Kidney (tissue), 13 donors: ENCODE measurements at regions not wholly inside any gene's neighbourhood (a gene's known extent, or its start where the extent isn't known, plus 50 kb on each side); places are given as distances from the start of the nearest gene placed in this dataset.
A peak's percentile ranks its signal among the peaks of the same experiment; 100 is the strongest.

Source experiments
- DNase-seq, 5 donors: peaks; one replicate each; pipeline ENCODE4 v3.0.0-alpha.2; 2013 to 2020
- FAIRE-seq: peaks from 2 replicates; lab custom pipeline; 2012; peaks lifted over from hg19 to GRCh38; lab: Jason Lieb, UNC
- H3K27ac ChIP-seq, 2 donors: one replicate each; pipeline ENCODE4 v1.7.0; 2013; ENCODE audit warnings: low read depth in 2 of 2, low read length in 2 of 2, inconsistent platforms in 1 of 2
- H3K27me3 ChIP-seq: one replicate; pipeline ENCODE4 v1.7.1; 2013; ENCODE audit warnings: low read length, inconsistent platforms; ENCODE audit not compliant: control insufficient read depth, insufficient read depth
- H3K36me3 ChIP-seq, 3 donors: one replicate each; pipeline versions ENCODE4 v1.7.0 to v1.7.1; 2013; ENCODE audit warnings: low read length in 3 of 3, control low read depth in 1 of 3, inconsistent platforms in 1 of 3; ENCODE audit not compliant: insufficient read depth in 3 of 3, control insufficient read depth in 2 of 3
- H3K4me1 ChIP-seq, 3 donors: one replicate each; pipeline versions ENCODE4 v1.7.0 to v1.7.1; 2013; ENCODE audit warnings: low read length in 3 of 3, inconsistent platforms in 1 of 3, low read depth in 1 of 3; ENCODE audit not compliant: control insufficient read depth in 2 of 3, insufficient read depth in 2 of 3
- H3K4me3 ChIP-seq, 3 donors: one replicate each; pipeline versions ENCODE4 v1.7.0 to v1.8.1; 2013; ENCODE audit warnings: low read length in 3 of 3, control low read depth in 1 of 3, inconsistent platforms in 1 of 3
- H3K9ac ChIP-seq, 3 donors: one replicate each; pipeline versions ENCODE4 v1.7.0 to v1.7.1; 2013; ENCODE audit warnings: low read length in 3 of 3, control low read depth in 1 of 3, inconsistent platforms in 1 of 3
- H3K9me3 ChIP-seq, 3 donors: one replicate each; pipeline versions ENCODE4 v1.7.0 to v1.7.1; 2013; ENCODE audit warnings: low read length in 3 of 3, control low read depth in 1 of 3, inconsistent platforms in 1 of 3; ENCODE audit not compliant: control insufficient read depth in 2 of 3, insufficient read depth in 1 of 3
- CTCF ChIP-seq: IDR thresholded peaks from 3 replicates; pipeline ENCODE4 v1.5.1; 2012; ENCODE audit warnings: mild to moderate bottlenecking, moderate library complexity, borderline replicate concordance; ENCODE audit not compliant: insufficient read depth; ENCODE audit errors: extremely low read depth
- intact Hi-C: fragments of 100-400 bp; cut with DNase I; formaldehyde crosslinking; loops from one replicate; pipeline ENCODE4 v1.11.1; 2022
- donor health status: control.
- donor health status: control.
- donor health status: control.
- donor health status: control.
- donor health status: control.
- donor health status: DM: yes; HTN: yes; CAD: no.
- donor health status: Normal renal cell carcinoma (clear cell type).

DNA sequence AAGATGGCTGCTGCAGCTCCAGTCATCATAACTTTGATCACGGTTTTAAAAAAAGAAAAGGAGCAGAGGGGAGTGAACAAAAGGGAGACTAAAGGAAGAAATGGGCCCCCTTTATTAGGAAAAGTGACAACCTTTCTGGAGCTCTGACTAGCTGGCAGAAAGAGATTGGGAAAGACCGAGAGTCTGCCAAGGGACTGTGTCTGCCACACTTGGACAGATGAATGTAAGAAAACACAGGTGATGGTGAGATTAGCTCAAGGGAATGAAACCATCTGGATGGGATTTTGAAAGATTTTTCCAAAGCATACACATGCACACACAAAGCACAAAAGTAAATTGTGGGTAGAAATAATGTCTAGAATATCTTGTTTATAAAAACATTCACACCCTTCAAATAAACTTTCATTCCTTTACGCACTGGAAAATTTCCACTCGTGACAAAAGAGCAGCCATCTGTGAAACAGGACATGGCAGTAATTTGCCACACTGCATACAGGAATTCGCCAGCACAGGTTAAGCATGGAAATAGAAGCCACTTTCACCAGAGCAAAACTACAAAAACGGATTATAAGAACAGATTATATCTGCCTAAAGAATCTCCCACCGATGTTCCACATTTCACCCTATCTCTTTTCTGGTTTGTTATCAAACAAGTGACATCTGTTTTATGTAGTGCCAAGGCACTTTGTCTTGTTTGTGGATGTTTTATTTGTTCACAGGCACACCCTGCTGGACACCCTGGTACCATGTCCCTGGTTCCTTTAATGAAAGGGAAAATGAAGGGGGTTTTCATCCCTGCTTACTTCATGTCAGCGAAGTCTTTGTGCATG, 819.5 kb downstream of the DIAPH3 start:
- no peak for TF ChIP-seq CTCF
- Histone ChIP-seq H3K27ac (peak overlapping the region in 1 of 2 donors; percentile 10), H3K27me3 (no peaks in the 10 kb centered on the region), H3K4me1 (peaks cover 2 to 4% (median 2%) of the 10 kb centered on the region in 3 donors), H3K9me3 (no peaks in the 10 kb centered on the region), H3K4me3 (no peak overlapping the region), H3K36me3 (no peaks in the 10 kb centered on the region), H3K9ac (no peak overlapping the region)
- FAIRE-seq: no peak
- intact Hi-C loops: no loop called here
- DNase-seq: no peak

DNA sequence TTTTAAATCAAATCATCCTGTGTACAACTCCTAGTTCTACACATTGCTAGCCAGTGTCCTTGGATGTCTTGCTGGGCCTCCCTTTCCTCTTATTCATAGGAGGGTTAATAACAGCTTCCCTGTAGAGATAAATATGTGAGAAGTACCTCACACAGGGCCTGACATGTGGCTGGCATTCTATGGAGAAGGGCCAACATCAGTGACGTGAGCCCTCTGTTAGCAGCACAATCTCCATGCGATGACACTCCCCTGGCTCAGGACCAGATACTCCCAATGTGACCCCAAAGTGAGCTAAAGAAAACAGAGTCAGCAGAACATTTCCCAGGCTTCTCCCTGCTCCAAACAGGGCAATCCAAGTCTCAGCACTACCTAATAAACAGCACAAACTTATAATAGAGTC, 818.4 kb downstream of the DIAPH3 start:
- H3K4me1 ChIP-seq: peaks cover 2 to 4% (median 2%) of the 10 kb centered on the region in 3 donors
- no peak for FAIRE-seq
- no peak overlapping the region for H3K9ac ChIP-seq
- no peak overlapping the region for H3K27ac ChIP-seq
- TF ChIP-seq CTCF: no peak
- no peaks in the 10 kb centered on the region for H3K36me3 ChIP-seq
- intact Hi-C loops: no loop called here
- no peaks in the 10 kb centered on the region for H3K9me3 ChIP-seq
- H3K27me3 ChIP-seq: no peaks in the 10 kb centered on the region
- peak in 1 of 5 donors; percentile 50 for DNase-seq
- H3K4me3 ChIP-seq: no peak overlapping the region

DNA sequence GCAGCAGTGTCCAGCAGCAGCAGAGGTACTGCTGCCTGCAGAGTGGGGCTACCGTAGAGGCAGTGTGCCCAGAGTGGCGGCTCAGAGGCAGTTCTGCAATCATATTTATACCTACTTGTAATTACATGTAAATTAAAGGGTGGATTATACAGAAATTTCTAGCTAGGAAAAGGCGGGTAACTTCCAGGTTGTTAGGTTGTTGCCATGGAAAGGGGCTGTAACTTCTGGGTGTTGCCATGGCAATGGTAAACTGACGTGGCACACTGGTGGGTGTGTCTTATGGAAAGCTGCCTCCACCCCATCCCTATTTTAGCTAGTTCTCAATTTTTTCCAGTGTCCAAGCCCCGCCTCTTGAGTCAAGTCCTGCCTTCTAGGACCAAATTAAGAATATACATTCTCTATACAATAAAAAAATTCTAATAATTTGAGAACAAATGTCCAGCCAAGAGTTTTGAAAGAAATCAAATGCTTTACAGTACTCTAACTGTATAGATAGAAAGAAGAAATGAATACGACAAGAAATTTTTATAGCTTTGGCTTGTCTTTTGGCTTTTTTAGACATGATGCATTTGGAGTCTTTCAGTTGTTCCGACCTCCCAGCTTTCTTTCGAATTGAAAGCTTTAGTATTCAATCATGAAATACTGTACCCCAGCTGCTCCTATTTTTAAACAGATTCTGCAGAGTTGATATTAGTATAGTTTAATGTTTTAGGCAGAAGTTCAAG, 816.6 kb downstream of the DIAPH3 start:
- peak in 4 of 5 donors; percentile 45 to 92 (median 62) for DNase-seq

More for the DNA sequence above, 816.6 kb downstream of the DIAPH3 start:
- Histone ChIP-seq H3K4me1 (peaks cover 0 to 2% (median under 1%) of the 10 kb centered on the region in 3 donors), H3K27me3 (no peaks in the 10 kb centered on the region), H3K4me3 (no peak overlapping the region), H3K27ac (no peak overlapping the region), H3K9ac (no peak overlapping the region), H3K36me3 (no peaks in the 10 kb centered on the region), H3K9me3 (no peaks in the 10 kb centered on the region)
- intact Hi-C loops: no loop called here
- TF ChIP-seq CTCF: no peak
- no peak for FAIRE-seq
